ENCODE measurements at regions not wholly inside any gene's neighbourhood (a gene's known extent, or its start where the extent isn't known, plus 50 kb on each side); places are given as distances from the start of the nearest gene placed in this dataset.

GRCh38 chr5:53397141-53397757 is 83.2 kb upstream of the FST start:
- TF ChIP-seq CTCF (IDR thresholded peaks at IDR 0.05) (no peak), POLR2A (IDR thresholded peaks at IDR 0.05) (no peak)

All from Peyer's patch (tissue), 4 donors.